HepG2 (cell line): ENCODE measurements at regions not wholly inside any gene's neighbourhood (a gene's known extent, or its start where the extent isn't known, plus 50 kb on each side); places are given as distances from the start of the nearest gene placed in this dataset.

Experiments used
- ATAC-seq: fragments of 200-7000 bp; cut with Tn5 transposase; 3 replicates; pipeline ENCODE4 v1.9.1; 2020; ENCODE audit warnings: mild to moderate bottlenecking, moderate library complexity
- BruUV-seq: library from RNA; stranded (reverse); fragments of 400-500 nt; replicated peaks from 2 replicates; lab custom pipeline; 2021; lab: Mats Ljungman, UMichigan
- CTCF ChIA-PET: fragments of 300-600 bp; formaldehyde crosslinking; extraction: SDS; loops from one replicate; lab custom pipeline; 2021; ENCODE audit warnings: low total read pairs, inconsistent platforms, low intra/inter-chr PET ratio; lab: Yijun Ruan, JAX
- POLR2A ChIA-PET: fragments of 350-600 bp; sonication (Branson Sonifier 250); formaldehyde crosslinking; loops from one replicate; lab custom pipeline; 2020; ENCODE audit warnings: antibody characterized with exemption, inconsistent platforms; lab: Yijun Ruan, JAX
- DNase-seq: peaks from one replicate; pipeline ENCODE4 v3.0.0-alpha.2; 2015; ENCODE audit warnings: low spot score
- FAIRE-seq: peaks from 3 replicates; lab custom pipeline; 2011; peaks lifted over from hg19 to GRCh38; lab: Jason Lieb, UNC
- H2AFZ ChIP-seq: one replicate; pipeline ENCODE4 v1.6.1; 2011; ENCODE audit warnings: low read length, inconsistent platforms
- H3K27ac ChIP-seq: fragments of 300-600 bp; 3 replicates; pipeline ENCODE4 v1.8.0; 2011; ENCODE audit warnings: mixed run types, mild to moderate bottlenecking, mixed read lengths, low read length, inconsistent platforms; ENCODE audit not compliant: insufficient read depth; ENCODE audit errors: extremely low read length
- H3K27me3 ChIP-seq, 2 experiments: fragments of 200-600 bp in 1 of 2; 2 replicates in 1 of 2; 3 replicates in 1 of 2; pipeline versions ENCODE4 v1.6.0 to v1.8.0; 2011; ENCODE audit warnings: low read length in 2 of 2, mild to moderate bottlenecking in 2 of 2, moderate library complexity in 2 of 2, inconsistent platforms in 1 of 2; ENCODE audit not compliant: insufficient read depth in 2 of 2, control insufficient read depth in 1 of 2
- H3K36me3 ChIP-seq, 2 experiments: fragments of 200-600 bp in 1 of 2; replicated peaks in 1 of 2; 2 replicates in 1 of 2; 3 replicates in 1 of 2; pipeline versions ENCODE4 v1.5.1 to v1.8.0; 2011; ENCODE audit warnings: low read length in 2 of 2, inconsistent platforms in 1 of 2; ENCODE audit not compliant: insufficient read depth in 2 of 2, control insufficient read depth in 1 of 2
- H3K4me1 ChIP-seq: 2 replicates; pipeline ENCODE4 v1.5.1; 2012; ENCODE audit warnings: low read length, inconsistent platforms; ENCODE audit not compliant: insufficient read depth
- H3K4me2 ChIP-seq: 2 replicates; pipeline ENCODE4 v1.6.0; 2011; ENCODE audit warnings: low read depth, low read length, inconsistent platforms
- H3K4me3 ChIP-seq, 3 experiments: fragments of 200-600 bp in 1 of 3; sonication (generic), shearing (Covaris generic) in 1 of 3; replicated peaks in 1 of 3; 2 replicates each; pipeline ENCODE4 v1.5.1; 2011 to 2016; ENCODE audit warnings: low read length in 3 of 3, inconsistent platforms in 2 of 3, low read depth in 2 of 3, mild to moderate bottlenecking in 2 of 3, control low read depth in 1 of 3, mixed read lengths in 1 of 3; ENCODE audit not compliant: insufficient read depth in 1 of 3
- H3K79me2 ChIP-seq: one replicate; pipeline ENCODE4 v1.6.1; 2011; ENCODE audit warnings: low read length, inconsistent platforms; ENCODE audit not compliant: insufficient read depth
- H3K9ac ChIP-seq: 2 replicates; pipeline ENCODE4 v1.6.0; 2011; ENCODE audit warnings: mild to moderate bottlenecking, low read depth, low read length, inconsistent platforms; ENCODE audit not compliant: insufficient read depth
- H3K9me3 ChIP-seq: 2 replicates; pipeline ENCODE4 v1.5.1; 2012; ENCODE audit warnings: mild to moderate bottlenecking, low read length
- H4K20me1 ChIP-seq: 2 replicates; pipeline ENCODE4 v1.6.0; 2011; ENCODE audit warnings: inconsistent platforms, mild to moderate bottlenecking, low read length, moderate library complexity; ENCODE audit not compliant: insufficient read depth
- ARNTL ChIP-seq: sonication (generic); formaldehyde crosslinking; IDR thresholded peaks from 2 replicates; pipeline ENCODE4 v1.4.0; 2020; ENCODE audit warnings: mild to moderate bottlenecking, missing genetic modification reagents
- BATF2 ChIP-seq: sonication (generic); formaldehyde crosslinking; IDR thresholded peaks from 2 replicates; pipeline ENCODE4 v1.8.0; 2022; ENCODE audit warnings: mild to moderate bottlenecking, missing genetic modification reagents, moderate library complexity
- MIER3 ChIP-seq: IDR thresholded peaks from 2 replicates; pipeline ENCODE4 v1.6.1; 2016; ENCODE audit warnings: missing compliant biosample characterization, borderline replicate concordance
- NRL ChIP-seq: sonication (generic); formaldehyde crosslinking; IDR thresholded peaks from 2 replicates; pipeline ENCODE4 v1.5.0; 2020; ENCODE audit warnings: missing genetic modification reagents, mild to moderate bottlenecking, moderate library complexity, borderline replicate concordance
- WIZ ChIP-seq: sonication (generic); formaldehyde crosslinking; IDR thresholded peaks from 2 replicates; pipeline ENCODE4 v1.5.1; 2020; ENCODE audit warnings: mild to moderate bottlenecking, missing genetic modification reagents
- ZNF234 ChIP-seq: sonication (generic); formaldehyde crosslinking; conservative IDR thresholded peaks from 2 replicates; pipeline ENCODE4 v1.5.1; 2020; ENCODE audit warnings: mild to moderate bottlenecking, missing genetic modification reagents
- ZNF34 ChIP-seq: sonication (generic); formaldehyde crosslinking; IDR thresholded peaks from 2 replicates; pipeline ENCODE4 v1.4.0; 2020; ENCODE audit warnings: mild to moderate bottlenecking, missing genetic modification reagents, borderline replicate concordance
- WGBS: methylation state at CpG from one replicate; pipeline ENCODE4 v1.1.6; 2017; ENCODE audit warnings: low lambda C conversion rate; 5-methylcytosine and 5-hydroxymethylcytosine counted together
- in situ Hi-C: cut with HindIII; loops from 2 replicates; pipeline ENCODE4 v1.10.0; 2017; ENCODE audit warnings: low pct_unique_long_range_greater_than_20kb; ENCODE audit not compliant: extremely low pct_ligation_motif_present
- intact Hi-C: fragments of 100-400 bp; cut with micrococcal nuclease; formaldehyde crosslinking; loops from one replicate; pipeline ENCODE4 v1.10.0; 2022; ENCODE audit not compliant: unreplicated experiment
- TF ChIP-seq, protein P1 (sequence below): sonication (generic); formaldehyde crosslinking; IDR thresholded peaks from 2 replicates; pipeline ENCODE4 v1.4.0; 2020; ENCODE audit warnings: mild to moderate bottlenecking, missing genetic modification reagents
- TF ChIP-seq, protein P2 (sequence below): sonication (generic); formaldehyde crosslinking; IDR thresholded peaks from 2 replicates; pipeline ENCODE4 v1.5.1; 2020; ENCODE audit warnings: mild to moderate bottlenecking, missing genetic modification reagents, moderate library complexity
- TF ChIP-seq, protein P3 (sequence below): sonication (generic); formaldehyde crosslinking; IDR thresholded peaks from 2 replicates; pipeline ENCODE4 v1.8.0; 2022; ENCODE audit warnings: missing genetic modification reagents, low read depth, mild to moderate bottlenecking, borderline replicate concordance

- Histone ChIP-seq H3K79me2 (no peaks in the 10 kb centered on the region), H3K9ac (no peak overlapping the region), H3K27ac (no peak overlapping the region), H3K4me3 (no peak overlapping the region), H3K27me3 (no peaks in the 10 kb centered on the region; a peak in 1 of 5 replicates), H3K4me2 (no peak overlapping the region), H2AFZ (no peak overlapping the region), H3K4me1 (peaks cover 12% of the 10 kb centered on the region), H4K20me1 (no peaks in the 10 kb centered on the region), H3K36me3 (no peaks in the 10 kb centered on the region), H3K9me3 (no peaks in the 10 kb centered on the region)
- ATAC-seq (no peak), FAIRE-seq (no peak), DNase-seq (no peak)
- no peak for TF ChIP-seq BATF2 (CRISPR knock-in tag)
- TF ChIP-seq, protein P1, sequence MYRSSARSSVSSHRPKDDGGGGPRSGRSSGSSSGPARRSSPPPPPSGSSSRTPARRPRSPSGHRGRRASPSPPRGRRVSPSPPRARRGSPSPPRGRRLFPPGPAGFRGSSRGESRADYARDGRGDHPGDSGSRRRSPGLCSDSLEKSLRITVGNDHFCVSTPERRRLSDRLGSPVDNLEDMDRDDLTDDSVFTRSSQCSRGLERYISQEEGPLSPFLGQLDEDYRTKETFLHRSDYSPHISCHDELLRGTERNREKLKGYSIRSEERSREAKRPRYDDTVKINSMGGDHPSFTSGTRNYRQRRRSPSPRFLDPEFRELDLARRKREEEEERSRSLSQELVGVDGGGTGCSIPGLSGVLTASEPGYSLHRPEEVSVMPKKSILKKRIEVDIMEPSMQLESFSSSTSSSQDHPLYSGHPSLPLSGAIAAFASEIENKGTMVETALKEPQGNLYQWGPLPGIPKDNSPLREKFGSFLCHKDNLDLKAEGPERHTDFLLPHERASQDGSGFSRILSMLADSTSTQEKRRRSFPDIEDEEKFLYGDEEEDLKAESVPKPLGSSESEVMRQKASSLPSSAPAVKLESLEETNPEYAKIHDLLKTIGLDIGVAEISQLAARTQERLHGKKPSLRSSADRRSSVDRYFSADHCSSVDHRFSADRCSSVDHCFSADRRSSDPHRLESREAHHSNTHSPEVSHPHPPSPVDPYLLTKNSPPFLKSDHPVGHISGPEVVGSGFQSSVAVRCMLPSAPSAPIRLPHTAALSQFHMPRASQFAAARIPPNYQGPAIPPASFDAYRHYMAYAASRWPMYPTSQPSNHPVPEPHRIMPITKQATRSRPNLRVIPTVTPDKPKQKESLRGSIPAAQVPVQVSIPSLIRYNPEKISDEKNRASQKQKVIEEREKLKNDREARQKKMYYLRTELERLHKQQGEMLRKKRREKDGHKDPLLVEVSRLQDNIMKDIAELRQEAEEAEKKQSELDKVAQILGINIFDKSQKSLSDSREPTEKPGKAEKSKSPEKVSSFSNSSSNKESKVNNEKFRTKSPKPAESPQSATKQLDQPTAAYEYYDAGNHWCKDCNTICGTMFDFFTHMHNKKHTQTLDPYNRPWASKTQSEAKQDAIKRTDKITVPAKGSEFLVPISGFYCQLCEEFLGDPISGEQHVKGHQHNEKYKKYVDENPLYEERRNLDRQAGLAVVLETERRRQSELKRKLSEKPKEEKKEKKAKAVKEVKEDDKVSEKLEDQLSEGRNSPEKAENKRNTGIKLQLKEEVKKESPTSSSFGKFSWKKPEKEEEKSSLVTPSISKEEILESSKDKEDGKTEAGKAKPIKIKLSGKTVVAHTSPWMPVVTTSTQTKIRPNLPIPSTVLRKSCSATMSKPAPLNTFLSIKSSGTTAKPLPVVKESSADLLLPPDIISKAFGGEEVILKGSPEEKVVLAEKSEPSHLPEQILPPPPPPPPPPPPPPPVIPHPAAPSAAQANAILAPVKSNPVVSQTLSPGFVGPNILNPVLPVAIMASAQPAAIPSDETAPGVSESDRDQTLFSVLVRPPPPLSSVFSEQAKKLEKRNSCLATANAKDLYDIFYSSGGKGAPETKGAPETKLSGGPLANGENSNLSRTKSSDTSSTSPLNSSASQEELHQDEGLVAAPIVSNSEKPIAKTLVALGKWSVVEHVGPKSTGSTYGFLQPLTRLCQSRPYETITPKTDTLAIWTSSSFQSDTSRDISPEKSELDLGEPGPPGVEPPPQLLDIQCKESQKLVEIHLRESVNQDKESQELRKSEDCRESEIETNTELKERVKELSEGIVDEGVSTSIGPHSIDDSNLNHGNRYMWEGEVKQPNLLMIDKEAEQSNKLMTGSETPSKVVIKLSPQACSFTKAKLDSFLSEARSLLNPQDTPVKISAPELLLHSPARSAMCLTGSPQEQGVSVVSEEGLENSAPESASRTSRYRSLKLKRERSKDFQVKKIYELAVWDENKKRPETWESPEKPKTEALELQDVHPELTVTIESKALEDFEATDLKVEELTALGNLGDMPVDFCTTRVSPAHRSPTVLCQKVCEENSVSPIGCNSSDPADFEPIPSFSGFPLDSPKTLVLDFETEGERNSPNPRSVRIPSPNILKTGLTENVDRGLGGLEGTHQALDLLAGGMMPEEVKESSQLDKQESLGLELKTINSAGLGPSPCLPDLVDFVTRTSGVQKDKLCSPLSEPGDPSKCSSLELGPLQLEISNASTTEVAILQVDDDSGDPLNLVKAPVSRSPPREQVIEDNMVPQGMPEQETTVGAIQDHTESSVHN (CRISPR knock-in tag): no peak
- TF ChIP-seq, protein P2, sequence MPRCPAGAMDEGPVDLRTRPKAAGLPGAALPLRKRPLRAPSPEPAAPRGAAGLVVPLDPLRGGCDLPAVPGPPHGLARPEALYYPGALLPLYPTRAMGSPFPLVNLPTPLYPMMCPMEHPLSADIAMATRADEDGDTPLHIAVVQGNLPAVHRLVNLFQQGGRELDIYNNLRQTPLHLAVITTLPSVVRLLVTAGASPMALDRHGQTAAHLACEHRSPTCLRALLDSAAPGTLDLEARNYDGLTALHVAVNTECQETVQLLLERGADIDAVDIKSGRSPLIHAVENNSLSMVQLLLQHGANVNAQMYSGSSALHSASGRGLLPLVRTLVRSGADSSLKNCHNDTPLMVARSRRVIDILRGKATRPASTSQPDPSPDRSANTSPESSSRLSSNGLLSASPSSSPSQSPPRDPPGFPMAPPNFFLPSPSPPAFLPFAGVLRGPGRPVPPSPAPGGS (CRISPR knock-in tag): no peak
- no peak for TF ChIP-seq WIZ (CRISPR knock-in tag)
- no peak for TF ChIP-seq ZNF34 (CRISPR knock-in tag)
- no peak for TF ChIP-seq NRL (CRISPR knock-in tag)
- no peak for TF ChIP-seq ARNTL (CRISPR knock-in tag)
- no peak for TF ChIP-seq ZNF234
- no peak for TF ChIP-seq MIER3 (CRISPR knock-in tag)
- TF ChIP-seq, protein P3, sequence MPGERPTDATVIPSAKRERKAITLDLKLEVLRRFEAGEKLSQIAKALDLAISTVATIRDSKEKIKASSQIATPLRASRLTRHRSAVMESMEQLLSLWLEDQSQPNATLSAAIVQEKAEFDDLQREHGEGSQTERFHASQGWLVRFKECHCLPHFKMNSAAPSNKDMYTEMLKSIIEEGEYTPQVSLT (CRISPR knock-in tag): no peak
- ChIA-PET CTCF (no interaction called here), POLR2A (no interaction called here)
- intact Hi-C loops (no loop called here), in situ Hi-C loops (no loop called here)
- WGBS: 8% methylated on average over 3 of the region's 3 CpGs
- no TSS peak for BruUV-seq
These were observed 107.8 kb downstream of the DUSP6 start for GRCh38 chr12:89244536-89244935.
